ENCODE measurements at regions not wholly inside any gene's neighbourhood (a gene's known extent, or its start where the extent isn't known, plus 50 kb on each side); places are given as distances from the start of the nearest gene placed in this dataset.

GRCh38 chr6:40799296-40800140 lies 212.4 kb upstream of the LRFN2 start:
- DNase-seq (ENCODE audit: low read depth in 3 of 3, low spot score in 1 of 3): no peak

- DNase-seq (ENCODE audit: low read depth in 3 of 3, low spot score in 1 of 3): no peak
Measured at GRCh38 chr6:40798069-40798770, 211.1 kb upstream of the LRFN2 start.

GRCh38 chr6:40796260-40797221 lies 209.4 kb upstream of the LRFN2 start:
- no peak for DNase-seq (ENCODE audit: low read depth in 3 of 3, low spot score in 1 of 3)

GRCh38 chr6:40794586-40794985 lies 207.4 kb upstream of the LRFN2 start:
- no peak for DNase-seq (ENCODE audit: low read depth in 3 of 3, low spot score in 1 of 3)

- DNase-seq (ENCODE audit: low read depth in 3 of 3, low spot score in 1 of 3): no peak
Measured at GRCh38 chr6:40792183-40792582, 205.0 kb upstream of the LRFN2 start.

- no peak for DNase-seq (ENCODE audit: low read depth in 3 of 3, low spot score in 1 of 3)
Measured at GRCh38 chr6:40791004-40791403, 203.8 kb upstream of the LRFN2 start.

- DNase-seq (ENCODE audit: low read depth in 3 of 3, low spot score in 1 of 3): peak in 1 of 3 donors; percentile 9
Measured at GRCh38 chr6:40788661-40789655, 201.8 kb upstream of the LRFN2 start.

GRCh38 chr6:40782355-40782754 lies 195.2 kb upstream of the LRFN2 start:
- no peak for DNase-seq (ENCODE audit: low read depth in 3 of 3, low spot score in 1 of 3)

GRCh38 chr6:40780637-40781036 lies 193.5 kb upstream of the LRFN2 start:
- DNase-seq (ENCODE audit: low read depth in 3 of 3, low spot score in 1 of 3): no peak

GRCh38 chr6:40779409-40779808 lies 192.2 kb upstream of the LRFN2 start:
- DNase-seq (ENCODE audit: low read depth in 3 of 3, low spot score in 1 of 3): no peak

- DNase-seq (ENCODE audit: low read depth in 3 of 3, low spot score in 1 of 3): no peak
Measured at GRCh38 chr6:40778918-40779317, 191.8 kb upstream of the LRFN2 start.

- DNase-seq (ENCODE audit: low read depth in 3 of 3, low spot score in 1 of 3): no peak
Measured at GRCh38 chr6:40778196-40778595, 191.0 kb upstream of the LRFN2 start.

GRCh38 chr6:40774932-40775331 lies 187.8 kb upstream of the LRFN2 start:
- DNase-seq (ENCODE audit: low read depth in 3 of 3, low spot score in 1 of 3): no peak

- DNase-seq (ENCODE audit: low read depth in 3 of 3, low spot score in 1 of 3): no peak
Measured at GRCh38 chr6:40770794-40771193, 183.6 kb upstream of the LRFN2 start.

GRCh38 chr6:40764726-40765125 lies 177.6 kb upstream of the LRFN2 start:
- no peak for DNase-seq (ENCODE audit: low read depth in 3 of 3, low spot score in 1 of 3)

- no peak for DNase-seq (ENCODE audit: low read depth in 3 of 3, low spot score in 1 of 3)
Measured at GRCh38 chr6:40762981-40763380, 175.8 kb upstream of the LRFN2 start.

GRCh38 chr6:40760887-40761286 lies 173.7 kb upstream of the LRFN2 start:
- no peak for DNase-seq (ENCODE audit: low read depth in 3 of 3, low spot score in 1 of 3)

- no peak for DNase-seq (ENCODE audit: low read depth in 3 of 3, low spot score in 1 of 3)
Measured at GRCh38 chr6:40759838-40760237, 172.7 kb upstream of the LRFN2 start.

- no peak for DNase-seq (ENCODE audit: low read depth in 3 of 3, low spot score in 1 of 3)
Measured at GRCh38 chr6:40759264-40759663, 172.1 kb upstream of the LRFN2 start.

GRCh38 chr6:40755749-40756452 lies 168.7 kb upstream of the LRFN2 start:
- no peak for DNase-seq (ENCODE audit: low read depth in 3 of 3, low spot score in 1 of 3)

Data from stimulated activated CD4-positive, alpha-beta T cell treated with anti-CD3 and anti-CD28 coated beads, TNF-alpha, amount 100 ng/mL, for 1 hour (primary cell).